GM18505 (cell line): ENCODE measurements at regions not wholly inside any gene's neighbourhood (a gene's known extent, or its start where the extent isn't known, plus 50 kb on each side); places are given as distances from the start of the nearest gene placed in this dataset.
A peak's percentile ranks its signal among the peaks of the same experiment; 100 is the strongest.

ENCODE experiments used
- ATAC-seq: cut with Tn5 transposase; IDR thresholded peaks from one replicate; pipeline ENCODE4 v1.9.1; 2021; ENCODE audit not compliant: unreplicated experiment
- POLR2A ChIP-seq: IDR thresholded peaks from 4 replicates; pipeline ENCODE4 v1.6.1; 2011; ENCODE audit warnings: borderline replicate concordance; ENCODE audit not compliant: insufficient read depth, insufficient read length; ENCODE audit errors: extremely low read depth

GRCh38 chr18:44502790-44503189 lies 177.9 kb upstream of the SETBP1 start:
- peak; percentile 43 for ATAC-seq

GRCh38 chr18:44503854-44504253 lies 176.8 kb upstream of the SETBP1 start:
- ATAC-seq = no peak
- TF ChIP-seq POLR2A = no peak

More at GRCh38 chr18:44502790-44503189, 177.9 kb upstream of the SETBP1 start:
- no peak for TF ChIP-seq POLR2A

- ATAC-seq = peak; percentile 87
- no peak for TF ChIP-seq POLR2A
Observed at GRCh38 chr18:44507729-44508325, 172.9 kb upstream of the SETBP1 start.

GRCh38 chr18:44508474-44508873 lies 172.2 kb upstream of the SETBP1 start:
- peak; percentile 2 for ATAC-seq

GRCh38 chr18:44509048-44509447 lies 171.6 kb upstream of the SETBP1 start:
- ATAC-seq = no peak
- TF ChIP-seq POLR2A = no peak

More at GRCh38 chr18:44508474-44508873, 172.2 kb upstream of the SETBP1 start:
- TF ChIP-seq POLR2A = no peak

- TF ChIP-seq POLR2A = no peak
Observed at GRCh38 chr18:44510390-44510789, 170.3 kb upstream of the SETBP1 start.

GRCh38 chr18:44513233-44513632 lies 167.5 kb upstream of the SETBP1 start:
- no peak for ATAC-seq
- TF ChIP-seq POLR2A = no peak

More at GRCh38 chr18:44510390-44510789, 170.3 kb upstream of the SETBP1 start:
- no peak for ATAC-seq

- ATAC-seq = no peak
- no peak for TF ChIP-seq POLR2A
Observed at GRCh38 chr18:44514106-44514505, 166.6 kb upstream of the SETBP1 start.

- TF ChIP-seq POLR2A = no peak
- no peak for ATAC-seq
Observed at GRCh38 chr18:44514766-44515165, 165.9 kb upstream of the SETBP1 start.

GRCh38 chr18:44516450-44516849 lies 164.2 kb upstream of the SETBP1 start:
- ATAC-seq = no peak
- TF ChIP-seq POLR2A = no peak

GRCh38 chr18:44517136-44517535 lies 163.6 kb upstream of the SETBP1 start:
- TF ChIP-seq POLR2A = no peak

GRCh38 chr18:44518091-44518615 lies 162.5 kb upstream of the SETBP1 start:
- TF ChIP-seq POLR2A = no peak
- no peak for ATAC-seq

More at GRCh38 chr18:44517136-44517535, 163.6 kb upstream of the SETBP1 start:
- no peak for ATAC-seq

GRCh38 chr18:44518666-44519065 lies 162.0 kb upstream of the SETBP1 start:
- TF ChIP-seq POLR2A = no peak
- no peak for ATAC-seq

- TF ChIP-seq POLR2A = no peak
Observed at GRCh38 chr18:44520981-44521667, 159.6 kb upstream of the SETBP1 start.

GRCh38 chr18:44521668-44522022 lies 159.0 kb upstream of the SETBP1 start:
- TF ChIP-seq POLR2A = no peak
- ATAC-seq = no peak

More at GRCh38 chr18:44520981-44521667, 159.6 kb upstream of the SETBP1 start:
- no peak for ATAC-seq
